GM18507 (cell line): ENCODE measurements at regions not wholly inside any gene's neighbourhood (a gene's known extent, or its start where the extent isn't known, plus 50 kb on each side); places are given as distances from the start of the nearest gene placed in this dataset.

Experiments
- DNase-seq: peaks from one replicate; pipeline ENCODE4 v3.0.0; 2011; ENCODE audit warnings: low read depth; ENCODE audit not compliant: insufficient read length; ENCODE audit errors: extremely low spot score
- FAIRE-seq: peaks from 2 replicates; lab custom pipeline; 2011; peaks lifted over from hg19 to GRCh38; lab: Jason Lieb, UNC

DNA sequence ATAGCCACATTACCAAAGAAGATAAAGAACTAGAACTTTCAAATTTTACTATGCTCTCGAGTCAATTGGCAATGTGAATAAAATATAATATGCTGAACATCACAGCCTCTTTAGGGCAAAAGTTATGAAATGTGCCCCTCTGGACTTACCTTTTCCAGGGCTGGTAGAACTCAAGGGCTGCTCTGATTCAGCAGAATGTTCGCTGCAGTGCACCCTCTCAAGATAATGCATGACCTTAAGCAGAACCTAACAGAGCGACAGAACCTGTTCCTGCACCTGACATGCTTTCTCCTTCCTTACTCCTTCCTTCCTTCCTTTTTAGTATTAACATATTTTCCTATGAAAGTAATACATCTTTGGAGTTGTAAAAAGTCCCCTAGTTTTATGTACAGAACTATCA, 65.4 kb upstream of the STXBP5 start:
- DNase-seq (no peak), FAIRE-seq (no peak)

DNA sequence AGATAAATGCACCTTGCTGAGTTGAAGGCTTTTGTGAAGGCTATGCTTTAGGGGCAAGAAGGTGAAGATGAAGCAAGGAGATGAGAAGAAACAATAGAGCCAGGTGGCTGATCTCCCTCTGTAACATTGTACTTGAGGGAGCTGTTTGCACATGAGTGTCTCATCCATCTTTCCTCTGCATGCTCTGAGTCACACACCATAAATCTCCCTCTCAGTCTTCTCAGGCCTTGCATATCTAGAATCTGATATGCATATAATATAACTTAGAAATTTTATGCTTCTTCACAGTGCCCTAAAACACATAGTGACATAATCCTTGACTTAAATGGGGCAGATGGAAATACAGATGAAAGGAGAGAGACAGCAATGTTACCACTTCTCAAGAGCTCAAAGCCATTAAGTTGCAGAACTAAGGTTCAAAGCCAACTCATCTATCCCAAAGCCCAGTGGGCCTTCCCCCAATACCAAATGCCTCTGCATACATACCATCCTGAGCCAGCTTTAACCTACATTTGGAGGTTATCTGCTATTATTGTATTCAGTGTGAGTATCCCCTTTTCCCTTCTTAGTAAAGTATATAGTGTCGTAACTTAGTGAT, 62.4 kb upstream of the STXBP5 start:
- FAIRE-seq (no peak), DNase-seq (no peak)

DNA sequence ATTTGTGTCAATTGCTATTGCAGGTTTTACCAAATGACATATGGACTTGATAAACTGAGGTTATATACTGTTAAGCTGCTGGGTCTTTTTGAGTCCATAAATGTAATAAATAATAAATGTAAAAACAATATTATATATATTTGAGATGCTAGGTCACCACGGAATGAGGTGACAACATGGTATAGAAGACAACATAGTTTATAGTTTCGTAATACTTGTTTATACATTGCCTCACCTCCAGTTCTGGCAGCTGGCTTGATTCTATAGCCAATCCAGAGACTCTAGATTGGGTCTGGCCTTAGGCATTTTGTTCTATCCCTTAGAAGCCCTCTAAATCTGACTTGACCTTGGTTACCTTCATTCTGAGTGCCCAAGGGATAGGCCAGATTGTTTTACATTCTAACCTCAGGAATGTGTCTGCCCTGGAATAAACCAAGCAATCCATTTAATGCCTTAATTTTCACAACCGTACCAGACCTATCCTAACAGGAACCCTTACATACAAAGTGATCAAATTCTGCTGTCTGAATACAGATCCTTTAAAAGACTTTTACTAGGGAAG, 61.5 kb upstream of the STXBP5 start:
- no peak for FAIRE-seq
- no peak for DNase-seq

DNA sequence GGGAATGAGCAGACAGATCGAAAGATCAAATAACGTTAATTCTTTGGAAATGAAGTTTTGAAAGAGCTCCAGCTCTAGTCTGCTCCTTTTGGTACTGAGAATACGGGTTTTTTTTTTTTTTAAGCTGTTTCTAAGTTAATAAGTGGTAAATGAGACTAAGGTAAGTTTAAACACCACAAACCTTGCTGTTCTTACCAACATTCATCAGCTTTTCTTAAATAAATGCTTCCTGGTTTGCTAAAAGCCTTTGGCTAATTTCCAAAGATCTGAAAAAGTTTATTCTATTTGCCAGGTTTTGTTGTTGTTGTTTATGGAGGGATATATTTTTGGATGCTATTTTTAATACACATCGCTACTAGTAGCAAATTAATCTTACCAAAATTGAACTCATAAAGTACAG, 55.1 kb upstream of the STXBP5 start:
- DNase-seq (no peak), FAIRE-seq (no peak)

DNA sequence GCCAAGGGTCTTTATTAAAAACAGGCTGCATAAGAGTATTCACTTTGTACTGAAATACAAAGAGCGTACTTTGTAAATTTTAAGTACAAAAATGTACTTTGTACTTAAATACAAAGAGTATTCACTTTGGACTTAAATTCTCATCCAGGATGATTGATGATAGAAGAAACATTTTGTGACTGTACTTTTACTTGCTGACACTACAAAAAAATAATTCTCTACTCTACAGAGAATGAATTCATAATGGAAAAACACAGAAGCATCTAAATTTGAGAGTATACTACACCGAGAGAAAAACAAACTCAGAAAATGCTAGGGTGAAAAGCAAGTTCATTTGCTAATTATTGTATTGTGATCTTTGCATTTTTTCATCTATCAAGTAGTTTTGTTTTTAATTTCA, 54.4 kb upstream of the STXBP5 start:
- DNase-seq = no peak
- no peak for FAIRE-seq

DNA sequence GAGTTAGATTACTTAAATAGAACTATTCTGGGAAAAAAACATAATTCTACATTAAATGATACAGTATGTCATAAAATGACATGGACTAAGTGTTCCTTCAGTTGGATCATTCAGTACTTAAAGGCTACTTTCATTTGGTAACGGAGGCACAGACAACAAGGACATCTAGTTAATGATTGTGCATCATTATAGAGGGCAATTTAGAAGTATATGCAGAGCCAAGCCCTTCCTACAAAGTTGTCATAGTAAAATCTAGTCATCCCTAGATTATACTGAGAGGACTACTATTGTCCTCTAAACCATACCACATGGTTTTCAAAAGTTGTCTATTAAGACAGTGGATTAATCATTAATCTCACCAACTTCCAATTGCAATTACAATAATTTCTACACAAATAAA, 53.9 kb upstream of the STXBP5 start:
- FAIRE-seq (no peak), DNase-seq (no peak)
